ENCODE measurements at regions not wholly inside any gene's neighbourhood (a gene's known extent, or its start where the extent isn't known, plus 50 kb on each side); places are given as distances from the start of the nearest gene placed in this dataset.

- DNase-seq (ENCODE audit: low spot score in 2 of 2): no peak
- peaks cover 0 to 5% (median 0%) of the 10 kb centered on the region in 4 donors for H3K9me3 ChIP-seq
- H3K36me3 ChIP-seq: no peaks in the 10 kb centered on the region
- no peak overlapping the region for H3K27ac ChIP-seq
- H3K27me3 ChIP-seq: no peaks in the 10 kb centered on the region
- H3K4me3 ChIP-seq: no peak overlapping the region
- TF ChIP-seq CTCF (IDR thresholded peaks at IDR 0.05) (no peak), POLR2A (IDR thresholded peaks at IDR 0.05) (no peak), EP300 (IDR thresholded peaks at IDR 0.05) (no peak)
- H3K4me1 ChIP-seq: no peaks in the 10 kb centered on the region
Observed at GRCh38 chr11:92424281-92424680, 199.7 kb downstream of the FAT3 start.

- peaks cover 0 to 9% (median 0%) of the 10 kb centered on the region in 4 donors for H3K9me3 ChIP-seq
- no peak overlapping the region for H3K27ac ChIP-seq
- H3K36me3 ChIP-seq: no peaks in the 10 kb centered on the region
- H3K4me3 ChIP-seq: no peak overlapping the region
- TF ChIP-seq POLR2A (IDR thresholded peaks at IDR 0.05): no peak
- no peak for TF ChIP-seq CTCF (IDR thresholded peaks at IDR 0.05)
- TF ChIP-seq EP300 (IDR thresholded peaks at IDR 0.05): no peak
- DNase-seq (ENCODE audit: low spot score in 2 of 2): no peak
- no peaks in the 10 kb centered on the region for H3K4me1 ChIP-seq
- 67 to 78% methylated on average over 6 of the region's 6 CpGs for WGBS, 2 donors
- no peaks in the 10 kb centered on the region for H3K27me3 ChIP-seq
Observed at GRCh38 chr11:92425127-92425526, 200.5 kb downstream of the FAT3 start.

GRCh38 chr11:92432515-92432914 lies 207.9 kb downstream of the FAT3 start:
- H3K4me1 ChIP-seq: no peaks in the 10 kb centered on the region

GRCh38 chr11:92436034-92436920 lies 211.7 kb downstream of the FAT3 start:
- no peak for DNase-seq (ENCODE audit: low spot score in 2 of 2)
- no peaks in the 10 kb centered on the region for H3K36me3 ChIP-seq
- TF ChIP-seq POLR2A (IDR thresholded peaks at IDR 0.05) (no peak), CTCF (IDR thresholded peaks at IDR 0.05) (no peak), EP300 (IDR thresholded peaks at IDR 0.05) (no peak)
- H3K9me3 ChIP-seq: no peaks in the 10 kb centered on the region
- no peak overlapping the region for H3K27ac ChIP-seq
- no peak overlapping the region for H3K4me3 ChIP-seq
- H3K27me3 ChIP-seq: no peaks in the 10 kb centered on the region
- no peaks in the 10 kb centered on the region for H3K4me1 ChIP-seq
- WGBS, 2 donors: 88 to 91% methylated on average over 8 of the region's 8 CpGs

More at GRCh38 chr11:92432515-92432914, 207.9 kb downstream of the FAT3 start:
- Histone ChIP-seq H3K4me3 (no peak overlapping the region), H3K27ac (no peak overlapping the region), H3K36me3 (no peaks in the 10 kb centered on the region), H3K9me3 (peaks cover 0 to 9% (median 0%) of the 10 kb centered on the region in 4 donors), H3K27me3 (no peaks in the 10 kb centered on the region)
- DNase-seq (ENCODE audit: low spot score in 2 of 2): no peak
- WGBS, 2 donors: 60 to 65% methylated on average over 3 to 4 of the region's 4 CpGs
- TF ChIP-seq POLR2A (IDR thresholded peaks at IDR 0.05): no peak
- no peak for TF ChIP-seq EP300 (IDR thresholded peaks at IDR 0.05)
- TF ChIP-seq CTCF (IDR thresholded peaks at IDR 0.05): no peak

GRCh38 chr11:92439133-92439532 lies 214.5 kb downstream of the FAT3 start:
- 27 to 45% methylated on average over 1 of the region's 1 CpG for WGBS, 2 donors
- Histone ChIP-seq H3K4me1 (peaks cover 0 to 4% (median 0%) of the 10 kb centered on the region in 4 donors), H3K4me3 (no peak overlapping the region), H3K27me3 (no peaks in the 10 kb centered on the region), H3K36me3 (no peaks in the 10 kb centered on the region), H3K9me3 (no peaks in the 10 kb centered on the region), H3K27ac (no peak overlapping the region)
- no peak for DNase-seq (ENCODE audit: low spot score in 2 of 2)
- no peak for TF ChIP-seq POLR2A (IDR thresholded peaks at IDR 0.05)
- TF ChIP-seq CTCF (IDR thresholded peaks at IDR 0.05): no peak
- no peak for TF ChIP-seq EP300 (IDR thresholded peaks at IDR 0.05)
